Karpas-422 (cell line): ENCODE measurements at regions not wholly inside any gene's neighbourhood (a gene's known extent, or its start where the extent isn't known, plus 50 kb on each side); places are given as distances from the start of the nearest gene placed in this dataset.
"Not testable (repeated sequence)": the region's sequence is repeated elsewhere in the genome, so short reads cannot be mapped to it uniquely, and the experiment has no call there.

ENCODE experiments used
- DNase-seq: peaks from one replicate; pipeline ENCODE4 v3.0.0-alpha.2; 2015
- H2AFZ ChIP-seq: fragments of 200-600 bp; sonication (generic); 2 replicates; pipeline ENCODE4 v1.6.1; 2014; ENCODE audit warnings: antibody characterized with exemption, low read length, mixed read lengths
- H3K27ac ChIP-seq: fragments of 200-600 bp; sonication (generic); 2 replicates; pipeline ENCODE4 v1.5.1; 2014; ENCODE audit warnings: mild to moderate bottlenecking, low read length, moderate library complexity
- H3K27me3 ChIP-seq: fragments of 200-600 bp; sonication (generic); 2 replicates; pipeline ENCODE4 v1.6.1; 2014; ENCODE audit warnings: low read length, mixed read lengths
- H3K36me3 ChIP-seq: fragments of 200-600 bp; sonication (generic); 2 replicates; pipeline ENCODE4 v1.6.1; 2014; ENCODE audit warnings: low read length, mixed read lengths; ENCODE audit not compliant: insufficient read depth
- H3K4me1 ChIP-seq: fragments of 200-600 bp; sonication (generic); 2 replicates; pipeline ENCODE4 v1.6.1; 2014; ENCODE audit warnings: mild to moderate bottlenecking, low read length, mixed read lengths
- H3K4me2 ChIP-seq: fragments of 200-600 bp; sonication (generic); 2 replicates; pipeline ENCODE4 v1.6.1; 2014; ENCODE audit warnings: low read length, low read depth, mild to moderate bottlenecking; ENCODE audit not compliant: poor library complexity, severe bottlenecking
- H3K4me3 ChIP-seq: fragments of 200-600 bp; sonication (generic); 2 replicates; pipeline ENCODE4 v1.5.1; 2014; ENCODE audit warnings: mild to moderate bottlenecking, antibody characterized with exemption, low read length, mixed read lengths
- H3K79me2 ChIP-seq: fragments of 200-600 bp; sonication (generic); 2 replicates; pipeline ENCODE4 v1.6.1; 2014; ENCODE audit warnings: mild to moderate bottlenecking, low read length, mixed read lengths
- H3K9ac ChIP-seq: fragments of 200-600 bp; sonication (generic); 2 replicates; pipeline ENCODE4 v1.6.0; 2014; ENCODE audit warnings: low read length
- H3K9me2 ChIP-seq: fragments of 200-600 bp; sonication (generic), shearing (Covaris generic); replicated peaks from 2 replicates; pipeline ENCODE4 v1.6.0; 2014; ENCODE audit warnings: mild to moderate bottlenecking, low read length, moderate library complexity; ENCODE audit not compliant: insufficient read depth
- H3K9me3 ChIP-seq: fragments of 300-700, 200-600 bp; sonication (generic); 2 replicates; pipeline ENCODE4 v1.6.1; 2014; ENCODE audit warnings: low read length, mixed read lengths
- H4K20me1 ChIP-seq: fragments of 200-600 bp; sonication (generic); 2 replicates; pipeline ENCODE4 v1.6.1; 2014; ENCODE audit warnings: mild to moderate bottlenecking, antibody characterized with exemption, low read length, low read depth; ENCODE audit not compliant: insufficient read depth

GRCh38 chr2:242011516-242011915, 142.0 kb downstream of the RTP5 start:
- H3K27ac ChIP-seq, result no peak overlapping the region
- H4K20me1 ChIP-seq, result no peaks in the 10 kb centered on the region
- no peaks in the 10 kb centered on the region for H3K9me3 ChIP-seq
- H3K4me3 ChIP-seq, result no peak overlapping the region
- H3K4me2 ChIP-seq, result no peak overlapping the region
- H2AFZ ChIP-seq, result no peak overlapping the region
- no peak overlapping the region for H3K9ac ChIP-seq
- H3K9me2 ChIP-seq, result no peaks in the 10 kb centered on the region
- no peaks in the 10 kb centered on the region for H3K4me1 ChIP-seq
- no peaks in the 10 kb centered on the region for H3K27me3 ChIP-seq
- no peaks in the 10 kb centered on the region for H3K36me3 ChIP-seq
- no peak for DNase-seq
- H3K79me2 ChIP-seq, result no peaks in the 10 kb centered on the region

DNA sequence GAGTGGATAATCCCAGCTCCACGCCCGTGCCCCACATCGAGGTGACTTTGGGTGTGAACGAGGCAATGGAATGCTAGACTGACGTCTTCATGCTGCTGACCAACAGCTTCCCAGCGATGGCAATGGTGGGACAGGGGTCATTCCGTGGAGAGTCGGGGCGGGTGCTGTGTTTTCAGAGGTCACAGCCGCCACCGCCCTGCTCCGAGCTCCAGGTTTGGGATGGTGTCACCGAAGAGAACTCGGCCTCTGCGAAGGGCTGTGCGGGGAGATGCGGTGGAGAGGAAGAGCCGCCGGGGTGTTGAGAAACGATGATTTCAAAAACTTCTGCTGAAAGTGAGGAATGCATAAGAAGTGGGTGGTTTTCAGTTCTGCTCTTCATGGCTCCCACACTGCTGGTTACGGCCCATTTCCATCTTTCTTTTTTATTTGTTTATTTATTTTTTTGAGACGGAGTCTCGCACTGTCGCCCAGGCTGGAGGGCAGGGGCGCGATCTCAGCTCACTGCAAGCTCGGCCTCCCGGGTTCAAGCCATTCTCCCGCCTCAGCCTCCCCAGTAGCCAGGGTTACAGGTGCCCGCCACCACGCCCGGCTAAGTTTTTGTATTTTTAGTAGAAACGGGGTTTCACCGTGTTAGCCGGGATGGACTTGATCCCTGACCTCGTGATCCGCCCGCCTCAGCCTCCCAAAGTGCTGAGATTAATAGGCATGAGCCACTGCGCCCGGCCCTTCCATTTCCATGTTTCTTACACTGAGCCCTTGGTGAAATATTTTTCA, 142.6 kb downstream of the RTP5 start:
- Histone ChIP-seq H3K4me1 (no peaks in the 10 kb centered on the region), H3K4me3 (no peak overlapping the region), H3K4me2 (no peak overlapping the region), H3K9me2 (no peaks in the 10 kb centered on the region), H4K20me1 (no peaks in the 10 kb centered on the region), H3K79me2 (no peaks in the 10 kb centered on the region), H3K27ac (no peak overlapping the region), H3K9ac (no peak overlapping the region), H2AFZ (no peak overlapping the region), H3K9me3 (no peaks in the 10 kb centered on the region), H3K27me3 (no peaks in the 10 kb centered on the region), H3K36me3 (no peaks in the 10 kb centered on the region)
- DNase-seq, result no peak

DNA sequence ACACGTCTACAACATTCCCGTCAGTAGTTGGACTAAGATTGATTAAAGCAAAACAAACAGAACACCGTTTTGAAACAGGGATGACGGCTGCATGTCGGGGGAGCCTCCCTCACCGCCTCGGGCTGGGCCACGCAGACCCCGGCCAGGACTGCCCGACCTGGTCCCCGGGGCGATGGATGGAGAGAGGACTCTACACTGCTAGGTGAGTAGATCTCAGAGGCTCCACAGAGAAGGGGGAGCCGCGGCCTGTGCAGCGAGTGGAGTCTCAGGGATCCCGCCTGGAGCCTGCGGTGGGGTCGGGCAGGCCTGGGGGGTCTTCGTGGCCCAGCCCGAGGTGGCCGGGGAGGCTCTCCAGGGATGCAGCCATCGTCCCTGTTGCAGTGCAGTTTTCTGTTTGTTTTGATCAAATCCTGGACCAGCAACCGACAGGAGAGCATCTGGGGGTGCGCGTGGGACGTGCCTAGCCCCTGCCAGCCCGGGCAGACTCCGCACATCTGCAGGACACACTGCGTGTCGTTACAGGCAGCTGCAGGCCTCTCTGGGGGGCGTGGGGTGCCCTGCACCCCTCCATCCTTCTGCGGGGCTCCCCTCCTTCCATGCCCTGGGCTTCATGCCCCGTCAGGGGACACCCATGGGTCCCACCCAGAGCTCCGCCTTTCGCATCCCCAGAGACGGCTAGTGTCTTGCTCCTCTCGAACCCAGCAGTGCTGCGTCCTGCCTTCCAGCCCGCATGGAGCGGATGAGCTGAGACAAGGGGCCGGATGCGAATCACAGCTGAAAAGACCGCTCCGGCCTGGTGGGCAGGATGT, 143.6 kb downstream of the RTP5 start:
- Histone ChIP-seq H3K4me3 (no peak overlapping the region), H3K9me2 (no peaks in the 10 kb centered on the region), H3K4me2 (no peak overlapping the region), H3K27ac (no peak overlapping the region), H3K79me2 (no peaks in the 10 kb centered on the region), H3K9ac (no peak overlapping the region), H2AFZ (no peak overlapping the region), H3K4me1 (no peaks in the 10 kb centered on the region), H3K36me3 (no peaks in the 10 kb centered on the region), H3K27me3 (no peaks in the 10 kb centered on the region), H3K9me3 (no peaks in the 10 kb centered on the region), H4K20me1 (no peaks in the 10 kb centered on the region)
- no peak for DNase-seq

- Histone ChIP-seq H3K4me3 (no peak overlapping the region), H3K27me3 (no peaks in the 10 kb centered on the region), H4K20me1 (no peaks in the 10 kb centered on the region), H3K4me2 (no peak overlapping the region), H3K4me1 (peaks cover 2% of the 10 kb centered on the region; the same call in 1 of the 2 replicates), H3K9me2 (no peaks in the 10 kb centered on the region), H3K9me3 (no peaks in the 10 kb centered on the region), H3K79me2 (no peaks in the 10 kb centered on the region), H3K27ac (no peak overlapping the region), H3K9ac (no peak overlapping the region), H3K36me3 (no peaks in the 10 kb centered on the region), H2AFZ (no peak overlapping the region)
- no peak for DNase-seq
Measured at GRCh38 chr2:242013771-242014170, 144.2 kb downstream of the RTP5 start.

- Histone ChIP-seq H3K9me2 (no peaks in the 10 kb centered on the region), H4K20me1 (no peaks in the 10 kb centered on the region), H3K27me3 (no peaks in the 10 kb centered on the region), H3K79me2 (no peaks in the 10 kb centered on the region), H3K9ac (no peak overlapping the region), H2AFZ (no peak overlapping the region), H3K36me3 (no peaks in the 10 kb centered on the region), H3K4me3 (no peak overlapping the region), H3K27ac (no peak overlapping the region), H3K4me2 (no peak overlapping the region), H3K4me1 (peaks cover 5% of the 10 kb centered on the region; the same call in 1 of the 2 replicates), H3K9me3 (no peaks in the 10 kb centered on the region)
- no peak for DNase-seq
Measured at GRCh38 chr2:242015108-242016065, 145.9 kb downstream of the RTP5 start.

GRCh38 chr2:242017086-242017485, 147.6 kb downstream of the RTP5 start:
- no peak for DNase-seq
- no peak overlapping the region for H2AFZ ChIP-seq
- peaks cover 11% of the 10 kb centered on the region for H3K4me1 ChIP-seq
- no peak overlapping the region for H3K4me3 ChIP-seq
- H3K79me2 ChIP-seq, result no peaks in the 10 kb centered on the region
- no peaks in the 10 kb centered on the region for H3K9me2 ChIP-seq
- no peaks in the 10 kb centered on the region for H3K36me3 ChIP-seq
- no peak overlapping the region for H3K27ac ChIP-seq
- no peak overlapping the region for H3K9ac ChIP-seq
- no peaks in the 10 kb centered on the region for H3K9me3 ChIP-seq
- H4K20me1 ChIP-seq, result no peaks in the 10 kb centered on the region
- no peaks in the 10 kb centered on the region for H3K27me3 ChIP-seq
- no peak overlapping the region for H3K4me2 ChIP-seq

GRCh38 chr2:242018416-242018815, 148.9 kb downstream of the RTP5 start:
- H3K4me2 ChIP-seq, H2AFZ ChIP-seq, H3K9ac ChIP-seq, DNase-seq, H3K27ac ChIP-seq, H3K36me3 ChIP-seq, H3K4me3 ChIP-seq, H4K20me1 ChIP-seq, H3K79me2 ChIP-seq, H3K27me3 ChIP-seq, H3K9me3 ChIP-seq, H3K9me2 ChIP-seq: not testable (repeated sequence)
- peaks cover 11% of the 10 kb centered on the region for H3K4me1 ChIP-seq

DNA sequence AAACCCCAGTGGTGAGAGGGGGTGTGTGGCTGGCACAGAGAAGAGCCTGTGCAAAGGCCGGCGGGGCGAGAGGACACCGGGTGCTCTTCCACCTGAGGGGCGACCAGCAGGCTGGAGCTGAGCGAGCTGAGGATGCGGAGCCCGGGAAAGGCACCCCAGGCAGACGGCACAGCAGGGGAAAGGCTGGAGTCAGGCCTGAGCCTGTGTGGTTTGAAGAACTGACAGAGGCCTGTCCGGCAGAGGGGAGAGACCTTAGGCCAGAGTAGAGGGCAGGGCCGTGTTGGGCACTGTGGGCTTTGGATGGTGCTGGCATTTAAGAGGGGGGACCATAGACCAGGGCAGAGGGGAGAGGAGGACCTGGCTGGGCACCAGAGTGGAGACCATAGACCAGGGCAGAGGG, 149.8 kb downstream of the RTP5 start:
- Histone ChIP-seq H3K36me3 (no peaks in the 10 kb centered on the region), H3K79me2 (no peaks in the 10 kb centered on the region), H3K4me2 (no peak overlapping the region), H3K9me2 (no peaks in the 10 kb centered on the region), H3K27me3 (no peaks in the 10 kb centered on the region), H3K9ac (no peak overlapping the region), H2AFZ (no peak overlapping the region), H4K20me1 (no peaks in the 10 kb centered on the region), H3K4me3 (no peak overlapping the region), H3K27ac (no peak overlapping the region), H3K9me3 (no peaks in the 10 kb centered on the region), H3K4me1 (peaks cover 11% of the 10 kb centered on the region)
- DNase-seq, result no peak
